ENCODE measurements at regions not wholly inside any gene's neighbourhood (a gene's known extent, or its start where the extent isn't known, plus 50 kb on each side); places are given as distances from the start of the nearest gene placed in this dataset.

DNA sequence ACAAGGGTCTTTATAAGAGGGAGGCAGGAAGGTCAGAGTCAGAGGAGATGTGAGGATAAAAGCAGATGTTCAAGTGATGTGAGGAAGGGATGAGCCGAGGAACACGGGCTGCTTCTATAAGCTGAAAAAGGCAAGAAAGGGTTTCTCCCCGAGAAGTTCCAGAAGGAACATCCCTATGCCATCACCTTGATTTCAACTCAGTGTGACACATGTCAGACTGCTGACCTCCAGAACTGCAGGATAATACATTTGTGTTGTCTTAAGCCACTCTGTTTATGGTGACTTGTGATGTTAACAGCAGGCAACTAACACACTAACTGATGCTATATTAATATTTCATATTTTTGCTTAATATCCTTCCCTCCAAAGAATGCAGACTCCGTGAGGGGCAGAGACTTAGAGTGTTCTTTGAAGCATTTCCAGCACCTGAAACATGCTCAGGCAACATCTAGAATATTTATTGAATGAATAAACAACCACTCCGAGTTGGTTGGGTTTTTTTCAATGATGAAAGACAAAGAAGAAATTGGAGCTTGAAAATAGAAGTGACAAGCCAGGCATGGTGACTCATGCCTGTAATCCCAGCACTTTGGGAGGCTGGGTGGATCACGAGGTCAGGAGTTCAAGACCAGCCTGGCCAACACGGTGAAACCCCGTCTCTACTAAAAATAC is 77.6 kb upstream of the ADRA1B start:
- Mint-ChIP-seq H3K27ac (ENCODE audit: unreplicated experiment) (no peak overlapping the region), H3K4me3 (ENCODE audit: unreplicated experiment) (no peak overlapping the region), H3K27me3 (ENCODE audit: low read depth, unreplicated experiment) (peaks cover 13% of the 10 kb centered on the region), H3K9me3 (ENCODE audit: unreplicated experiment) (no peaks in the 10 kb centered on the region), H3K36me3 (ENCODE audit: low read depth, unreplicated experiment) (no peaks in the 10 kb centered on the region), H3K4me1 (ENCODE audit: low read depth, unreplicated experiment) (no peaks in the 10 kb centered on the region)
- Histone ChIP-seq H3K9me3 (ENCODE audit: insufficient read depth, low read depth, low read length) (no peaks in the 10 kb centered on the region), H3K9ac (ENCODE audit: low read length) (no peak overlapping the region), H3K27me3 (ENCODE audit: insufficient read depth, low read length) (no peaks in the 10 kb centered on the region), H3K27ac (ENCODE audit: low read depth, low read length) (no peak overlapping the region), H2AFZ (ENCODE audit: low read depth, low read length) (no peak overlapping the region), H3K4me2 (ENCODE audit: low read length) (no peak overlapping the region), H3K4me1 (ENCODE audit: insufficient read depth, low read length) (no peaks in the 10 kb centered on the region), H3K4me3 (ENCODE audit: insufficient read depth, low read depth, low read length) (no peak overlapping the region), H3K79me2 (ENCODE audit: insufficient read depth, low read length) (no peaks in the 10 kb centered on the region), H3K36me3 (ENCODE audit: insufficient read depth, low read length) (no peaks in the 10 kb centered on the region), H4K20me1 (ENCODE audit: insufficient read depth, low read length) (no peaks in the 10 kb centered on the region)
- DNase-seq (ENCODE audit: low read depth) (no peak), FAIRE-seq (no peak)
- TF ChIP-seq EZH2 (IDR thresholded peaks at IDR 0.05; ENCODE audit: insufficient read depth, low read length), result no peak
- TF ChIP-seq, protein P1, sequence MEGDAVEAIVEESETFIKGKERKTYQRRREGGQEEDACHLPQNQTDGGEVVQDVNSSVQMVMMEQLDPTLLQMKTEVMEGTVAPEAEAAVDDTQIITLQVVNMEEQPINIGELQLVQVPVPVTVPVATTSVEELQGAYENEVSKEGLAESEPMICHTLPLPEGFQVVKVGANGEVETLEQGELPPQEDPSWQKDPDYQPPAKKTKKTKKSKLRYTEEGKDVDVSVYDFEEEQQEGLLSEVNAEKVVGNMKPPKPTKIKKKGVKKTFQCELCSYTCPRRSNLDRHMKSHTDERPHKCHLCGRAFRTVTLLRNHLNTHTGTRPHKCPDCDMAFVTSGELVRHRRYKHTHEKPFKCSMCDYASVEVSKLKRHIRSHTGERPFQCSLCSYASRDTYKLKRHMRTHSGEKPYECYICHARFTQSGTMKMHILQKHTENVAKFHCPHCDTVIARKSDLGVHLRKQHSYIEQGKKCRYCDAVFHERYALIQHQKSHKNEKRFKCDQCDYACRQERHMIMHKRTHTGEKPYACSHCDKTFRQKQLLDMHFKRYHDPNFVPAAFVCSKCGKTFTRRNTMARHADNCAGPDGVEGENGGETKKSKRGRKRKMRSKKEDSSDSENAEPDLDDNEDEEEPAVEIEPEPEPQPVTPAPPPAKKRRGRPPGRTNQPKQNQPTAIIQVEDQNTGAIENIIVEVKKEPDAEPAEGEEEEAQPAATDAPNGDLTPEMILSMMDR (IDR thresholded peaks at IDR 0.05; ENCODE audit: insufficient read depth, low read depth, low read length), result no peak

DNA sequence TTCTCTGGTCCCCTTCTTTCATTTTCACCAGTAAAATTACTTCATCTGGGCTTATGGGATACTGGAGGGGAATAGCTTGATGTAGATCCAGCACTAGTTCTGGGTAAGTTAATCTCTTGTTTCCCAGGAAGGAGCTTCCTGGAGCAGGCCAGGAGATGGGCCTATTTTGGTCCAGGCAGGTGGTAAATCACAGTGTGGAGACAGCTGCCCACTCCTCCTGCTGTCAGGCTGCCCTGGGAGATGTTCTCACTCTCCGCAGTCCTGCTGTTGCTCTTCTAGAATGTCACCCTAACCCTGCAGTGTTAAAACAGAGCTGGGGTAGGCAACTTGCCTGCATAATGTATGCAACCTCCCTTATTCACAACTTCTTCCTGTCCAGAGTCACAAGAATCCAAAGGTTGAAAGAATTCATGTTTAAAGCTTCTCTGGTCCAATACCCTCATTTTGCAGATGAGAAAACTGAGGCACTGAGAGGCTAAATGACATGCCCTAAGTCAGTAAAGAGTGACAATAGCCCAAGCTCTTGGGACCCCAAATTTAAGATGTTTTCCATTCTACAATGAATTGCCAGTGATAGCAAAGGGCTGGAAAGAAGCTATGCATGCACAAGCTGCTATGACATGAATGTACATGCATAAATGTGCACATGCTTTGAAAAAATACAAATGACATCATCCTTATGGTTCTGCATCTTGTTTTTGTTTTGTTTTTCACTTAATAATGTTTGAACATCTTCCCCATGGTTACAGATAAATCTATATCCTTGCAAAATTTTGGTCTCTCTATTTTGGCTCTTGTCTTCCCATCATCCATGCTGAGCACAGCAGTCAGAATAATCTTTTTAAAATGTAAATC is 71.8 kb upstream of the ADRA1B start:
- no peaks in the 10 kb centered on the region for H4K20me1 ChIP-seq (ENCODE audit: insufficient read depth, low read length)
- H3K27me3 ChIP-seq (ENCODE audit: insufficient read depth, low read length), result no peaks in the 10 kb centered on the region
- Mint-ChIP-seq H3K9me3 (ENCODE audit: unreplicated experiment) (peaks cover 2% of the 10 kb centered on the region), H3K27me3 (ENCODE audit: low read depth, unreplicated experiment) (peaks cover 29% of the 10 kb centered on the region), H3K27ac (ENCODE audit: unreplicated experiment) (no peak overlapping the region), H3K4me3 (ENCODE audit: unreplicated experiment) (no peak overlapping the region), H3K36me3 (ENCODE audit: low read depth, unreplicated experiment) (no peaks in the 10 kb centered on the region), H3K4me1 (ENCODE audit: low read depth, unreplicated experiment) (peaks cover 5% of the 10 kb centered on the region)
- no peak overlapping the region for H3K9ac ChIP-seq (ENCODE audit: low read length)
- H3K4me2 ChIP-seq (ENCODE audit: low read length), result no peak overlapping the region
- H3K4me1 ChIP-seq (ENCODE audit: insufficient read depth, low read length), result peaks cover 5% of the 10 kb centered on the region
- H3K4me3 ChIP-seq (ENCODE audit: insufficient read depth, low read depth, low read length), result no peak overlapping the region
- TF ChIP-seq EZH2 (IDR thresholded peaks at IDR 0.05; ENCODE audit: insufficient read depth, low read length), result no peak
- TF ChIP-seq, protein P1 (IDR thresholded peaks at IDR 0.05; ENCODE audit: insufficient read depth, low read depth, low read length), result no peak
- H3K27ac ChIP-seq (ENCODE audit: low read depth, low read length), result no peak overlapping the region
- H2AFZ ChIP-seq (ENCODE audit: low read depth, low read length), result no peak overlapping the region
- no peaks in the 10 kb centered on the region for H3K36me3 ChIP-seq (ENCODE audit: insufficient read depth, low read length)
- no peaks in the 10 kb centered on the region for H3K9me3 ChIP-seq (ENCODE audit: insufficient read depth, low read depth, low read length)
- no peaks in the 10 kb centered on the region for H3K79me2 ChIP-seq (ENCODE audit: insufficient read depth, low read length)
- DNase-seq (ENCODE audit: low read depth), result no peak
- FAIRE-seq, result no peak
